ENCODE measurements at regions not wholly inside any gene's neighbourhood (a gene's known extent, or its start where the extent isn't known, plus 50 kb on each side); places are given as distances from the start of the nearest gene placed in this dataset.

DNA sequence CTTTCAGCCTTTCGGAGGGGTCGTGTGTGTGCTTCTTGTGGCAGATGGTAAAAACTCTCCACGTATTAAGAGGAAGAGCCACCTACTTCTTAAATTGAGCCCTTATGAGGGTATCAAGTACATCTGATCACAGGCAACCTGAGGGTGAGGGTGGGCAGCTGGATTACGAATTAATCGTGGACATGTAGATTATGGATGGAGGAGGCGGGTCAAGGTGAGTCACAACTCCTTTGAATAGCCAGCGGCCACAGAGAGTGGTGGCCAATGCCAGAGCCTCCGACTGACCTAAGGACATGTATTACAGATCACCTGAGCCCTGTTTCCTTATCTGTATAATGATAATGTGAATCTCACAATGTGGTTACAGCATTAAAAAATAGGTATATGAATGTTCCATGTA is 1083.9 kb downstream of the SORCS3 start:
- Histone ChIP-seq H3K79me2 (ENCODE audit: control insufficient read depth, insufficient read depth, low read length) (no peaks in the 10 kb centered on the region), H3K4me3 (ENCODE audit: control extremely low read depth in 1 of 5, extremely low read depth in 1 of 5, insufficient read depth in 1 of 5, low read depth in 2 of 5, low read length in 4 of 5) (no peak overlapping the region), H3K9me3 (ENCODE audit: control extremely low read depth in 1 of 3, control insufficient read depth in 2 of 3, insufficient read depth in 1 of 3, low read length in 2 of 3) (peaks cover 0 to 3% (median 0%) of the 10 kb centered on the region in 3 donors), H3K4me2 (replicated peaks; ENCODE audit: low read depth, low read length, poor library complexity, severe bottlenecking) (no peak overlapping the region), H2AFZ (ENCODE audit: insufficient read depth, low read depth, low read length, poor library complexity, severe bottlenecking) (no peak overlapping the region), H3K27ac (ENCODE audit: low read length in 2 of 2) (no peak overlapping the region), H3K9ac (ENCODE audit: low read length) (no peak overlapping the region), H3K36me3 (replicated peaks in 1 of 2; ENCODE audit: control extremely low read depth in 1 of 2, control insufficient read depth in 1 of 2, extremely low read depth in 1 of 2, insufficient read depth in 2 of 2, low read length in 1 of 2) (no peaks in the 10 kb centered on the region), H3K27me3 (replicated peaks in 1 of 4; ENCODE audit: control extremely low read depth in 1 of 4, control insufficient read depth in 3 of 4, insufficient read depth in 4 of 4, low read length in 3 of 4) (no peaks in the 10 kb centered on the region), H4K20me1 (ENCODE audit: control insufficient read depth, insufficient read depth, low read length, poor library complexity, severe bottlenecking) (no peaks in the 10 kb centered on the region), H3K4me1 (ENCODE audit: control insufficient read depth in 2 of 2, insufficient read depth in 2 of 2, low read length in 2 of 2) (no peaks in the 10 kb centered on the region)
- H3K9me3 Mint-ChIP-seq (ENCODE audit: insufficient read depth): peaks cover 2% of the 10 kb centered on the region
- ATAC-seq (ENCODE audit: low read depth) (no peak), DNase-seq (no peak)
- WGBS (ENCODE audit: insufficient coverage): 75% methylated on average over 6 of the region's 8 CpGs
- no peak overlapping the region for H3K27ac Mint-ChIP-seq
- CTCF ChIA-PET: no interaction called here
- no peaks in the 10 kb centered on the region for H3K27me3 Mint-ChIP-seq
- H3K4me1 Mint-ChIP-seq: no peaks in the 10 kb centered on the region
- no peak overlapping the region for H3K4me3 Mint-ChIP-seq
- no peak for TF ChIP-seq EZH2 (IDR thresholded peaks at IDR 0.05; ENCODE audit: borderline replicate concordance, insufficient read depth, low read depth, low read length, poor library complexity, severe bottlenecking)
- TF ChIP-seq, protein P1, sequence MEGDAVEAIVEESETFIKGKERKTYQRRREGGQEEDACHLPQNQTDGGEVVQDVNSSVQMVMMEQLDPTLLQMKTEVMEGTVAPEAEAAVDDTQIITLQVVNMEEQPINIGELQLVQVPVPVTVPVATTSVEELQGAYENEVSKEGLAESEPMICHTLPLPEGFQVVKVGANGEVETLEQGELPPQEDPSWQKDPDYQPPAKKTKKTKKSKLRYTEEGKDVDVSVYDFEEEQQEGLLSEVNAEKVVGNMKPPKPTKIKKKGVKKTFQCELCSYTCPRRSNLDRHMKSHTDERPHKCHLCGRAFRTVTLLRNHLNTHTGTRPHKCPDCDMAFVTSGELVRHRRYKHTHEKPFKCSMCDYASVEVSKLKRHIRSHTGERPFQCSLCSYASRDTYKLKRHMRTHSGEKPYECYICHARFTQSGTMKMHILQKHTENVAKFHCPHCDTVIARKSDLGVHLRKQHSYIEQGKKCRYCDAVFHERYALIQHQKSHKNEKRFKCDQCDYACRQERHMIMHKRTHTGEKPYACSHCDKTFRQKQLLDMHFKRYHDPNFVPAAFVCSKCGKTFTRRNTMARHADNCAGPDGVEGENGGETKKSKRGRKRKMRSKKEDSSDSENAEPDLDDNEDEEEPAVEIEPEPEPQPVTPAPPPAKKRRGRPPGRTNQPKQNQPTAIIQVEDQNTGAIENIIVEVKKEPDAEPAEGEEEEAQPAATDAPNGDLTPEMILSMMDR (IDR thresholded peaks at IDR 0.05): no peak
- intact Hi-C loops (cut with micrococcal nuclease): no loop called here
- POLR2A ChIA-PET: no interaction called here

DNA sequence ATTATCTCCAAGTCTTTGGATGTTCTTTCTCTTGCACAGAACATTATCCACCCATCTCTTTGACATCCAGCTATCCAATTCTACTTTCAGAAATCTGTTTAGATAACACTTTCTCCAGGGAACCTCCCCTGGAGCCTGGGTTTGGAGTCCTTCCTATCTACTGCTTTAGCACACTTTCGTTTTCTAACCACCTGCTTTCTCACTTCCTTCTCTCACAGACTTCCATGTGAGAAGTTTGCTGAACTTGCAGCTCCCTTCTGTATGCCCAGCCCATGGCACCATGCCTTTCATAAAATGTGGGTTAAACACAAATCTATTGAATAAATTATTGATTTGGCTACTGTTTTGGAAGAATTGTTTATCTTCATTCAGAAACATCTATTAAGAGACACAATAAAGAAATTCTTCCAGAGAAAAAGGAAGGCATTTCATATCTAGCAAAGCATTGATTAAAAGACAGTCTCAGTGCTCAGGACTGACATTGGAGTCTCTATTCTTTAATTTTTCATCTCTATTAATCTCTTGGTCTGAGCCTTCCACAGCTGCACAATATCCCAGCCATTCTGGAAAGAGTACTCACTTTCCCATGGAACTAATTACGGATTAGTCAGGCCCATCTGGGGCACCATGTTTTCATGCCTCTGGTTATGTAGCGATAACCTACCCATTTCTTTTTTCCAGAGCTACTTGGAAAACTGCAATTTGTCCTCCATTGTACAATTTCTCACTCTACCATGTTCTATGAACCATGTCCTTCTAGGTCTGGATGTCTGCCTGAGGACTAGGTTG is 1077.3 kb downstream of the SORCS3 start:
- H3K4me3 ChIP-seq (ENCODE audit: control extremely low read depth in 1 of 5, extremely low read depth in 1 of 5, insufficient read depth in 1 of 5, low read depth in 2 of 5, low read length in 4 of 5): no peak overlapping the region
- ATAC-seq (ENCODE audit: low read depth) (no peak), DNase-seq (no peak)
- Mint-ChIP-seq H3K9me3 (ENCODE audit: insufficient read depth) (no peaks in the 10 kb centered on the region), H3K4me1 (no peaks in the 10 kb centered on the region), H3K27ac (no peak overlapping the region), H3K4me3 (no peak overlapping the region), H3K27me3 (no peaks in the 10 kb centered on the region)
- H3K79me2 ChIP-seq (ENCODE audit: control insufficient read depth, insufficient read depth, low read length): no peaks in the 10 kb centered on the region
- H3K36me3 ChIP-seq (replicated peaks in 1 of 2; ENCODE audit: control extremely low read depth in 1 of 2, control insufficient read depth in 1 of 2, extremely low read depth in 1 of 2, insufficient read depth in 2 of 2, low read length in 1 of 2): no peaks in the 10 kb centered on the region
- H3K9me3 ChIP-seq (ENCODE audit: control extremely low read depth in 1 of 3, control insufficient read depth in 2 of 3, insufficient read depth in 1 of 3, low read length in 2 of 3): no peaks in the 10 kb centered on the region
- ChIA-PET CTCF (no interaction called here), POLR2A (no interaction called here)
- no peak overlapping the region for H3K27ac ChIP-seq (ENCODE audit: low read length in 2 of 2)
- TF ChIP-seq, protein P1 (IDR thresholded peaks at IDR 0.05): no peak
- TF ChIP-seq EZH2 (IDR thresholded peaks at IDR 0.05; ENCODE audit: borderline replicate concordance, insufficient read depth, low read depth, low read length, poor library complexity, severe bottlenecking): no peak
- H3K4me2 ChIP-seq (replicated peaks; ENCODE audit: low read depth, low read length, poor library complexity, severe bottlenecking): no peak overlapping the region
- intact Hi-C loops (cut with micrococcal nuclease): no loop called here
- no peak overlapping the region for H2AFZ ChIP-seq (ENCODE audit: insufficient read depth, low read depth, low read length, poor library complexity, severe bottlenecking)
- H3K27me3 ChIP-seq (replicated peaks in 1 of 4; ENCODE audit: control extremely low read depth in 1 of 4, control insufficient read depth in 3 of 4, insufficient read depth in 4 of 4, low read length in 3 of 4): no peaks in the 10 kb centered on the region
- 14% methylated on average over 1 of the region's 3 CpGs for WGBS (ENCODE audit: insufficient coverage)
- no peaks in the 10 kb centered on the region for H4K20me1 ChIP-seq (ENCODE audit: control insufficient read depth, insufficient read depth, low read length, poor library complexity, severe bottlenecking)
- no peaks in the 10 kb centered on the region for H3K4me1 ChIP-seq (ENCODE audit: control insufficient read depth in 2 of 2, insufficient read depth in 2 of 2, low read length in 2 of 2)
- H3K9ac ChIP-seq (ENCODE audit: low read length): no peak overlapping the region

Measured in B cell (primary cell).